Endothelial cell of umbilical vein (primary cell): ENCODE measurements at regions not wholly inside any gene's neighbourhood (a gene's known extent, or its start where the extent isn't known, plus 50 kb on each side); places are given as distances from the start of the nearest gene placed in this dataset.
"Not testable (repeated sequence)": the region's sequence is repeated elsewhere in the genome, so short reads cannot be mapped to it uniquely, and the experiment has no call there.

Experiments
- BruUV-seq: library from RNA; stranded (reverse); fragments of 400-500 nt; replicated peaks from 2 replicates; lab custom pipeline; 2021; lab: Mats Ljungman, UMichigan
- CTCF ChIA-PET: fragments of 300-600, 350-600 bp; sonication (Branson Sonifier 250); formaldehyde crosslinking; loops from one replicate; lab custom pipeline; 2021; ENCODE audit warnings: antibody characterized with exemption, inconsistent platforms; lab: Charles Lee
- POLR2A ChIA-PET: fragments of 300-600, 350-600 bp; sonication (Branson Sonifier 250); formaldehyde crosslinking; loops from one replicate; lab custom pipeline; 2021; ENCODE audit warnings: antibody characterized with exemption, inconsistent platforms; lab: Charles Lee
- DNase-seq: peaks from one replicate; pipeline ENCODE4 v3.0.0-alpha.2; 2011; ENCODE audit warnings: low read depth, low spot score
- FAIRE-seq: peaks from 2 replicates; lab custom pipeline; 2011; peaks lifted over from hg19 to GRCh38; lab: Jason Lieb, UNC
- H2AFZ ChIP-seq: 2 replicates; pipeline ENCODE4 v1.6.0; 2012; ENCODE audit warnings: low read depth, low read length, control low read depth, inconsistent platforms
- H3K27ac ChIP-seq: 2 replicates; pipeline ENCODE4 v1.5.1; 2011; ENCODE audit warnings: low read depth, mild to moderate bottlenecking, control low read depth, low read length, moderate library complexity; ENCODE audit not compliant: insufficient read depth
- H3K27me3 ChIP-seq, 2 experiments: 2 replicates each; pipeline versions ENCODE4 v1.6.0 to v1.6.1; 2011; ENCODE audit warnings: low read length in 2 of 2, mixed read lengths in 1 of 2; ENCODE audit not compliant: control insufficient read depth in 2 of 2, insufficient read depth in 2 of 2
- H3K36me3 ChIP-seq, 2 experiments: 2 replicates in 1 of 2; 3 replicates in 1 of 2; pipeline ENCODE4 v1.5.1; 2011; ENCODE audit warnings: low read length in 2 of 2, mild to moderate bottlenecking in 1 of 2, moderate library complexity in 1 of 2; ENCODE audit not compliant: control insufficient read depth in 2 of 2, insufficient read depth in 2 of 2; ENCODE audit errors: extremely low read depth in 1 of 2
- H3K4me1 ChIP-seq: 3 replicates; pipeline ENCODE4 v1.5.1; 2011; ENCODE audit warnings: mild to moderate bottlenecking, low read length; ENCODE audit not compliant: control insufficient read depth, insufficient read depth; ENCODE audit errors: extremely low read depth
- H3K4me2 ChIP-seq: 2 replicates; pipeline ENCODE4 v1.6.1; 2011; ENCODE audit warnings: low read length, control low read depth, mixed read lengths; ENCODE audit not compliant: insufficient read depth
- H3K4me3 ChIP-seq, 3 experiments: fragments of 200-600 bp in 1 of 3; sonication (generic), shearing (Covaris generic) in 1 of 3; replicated peaks in 1 of 3; 2 replicates each; pipeline ENCODE4 v1.5.1; 2011 to 2016; ENCODE audit warnings: control low read depth in 3 of 3, low read length in 3 of 3, mild to moderate bottlenecking in 2 of 3, inconsistent platforms in 1 of 3, low read depth in 1 of 3, moderate library complexity in 1 of 3; ENCODE audit not compliant: insufficient read depth in 1 of 3
- H3K79me2 ChIP-seq: 2 replicates; pipeline ENCODE4 v1.6.0; 2012; ENCODE audit warnings: low read length, inconsistent platforms; ENCODE audit not compliant: control insufficient read depth, insufficient read depth
- H3K9ac ChIP-seq: replicated peaks from 2 replicates; pipeline ENCODE3; 2011; ENCODE audit warnings: low read length, control low read depth; ENCODE audit not compliant: insufficient read depth; ENCODE audit errors: extremely low read depth
- H3K9me1 ChIP-seq: replicated peaks from 3 replicates; pipeline ENCODE4 v1.6.0; 2011; ENCODE audit warnings: mild to moderate bottlenecking, low read length; ENCODE audit not compliant: control insufficient read depth, insufficient read depth; ENCODE audit errors: extremely low read depth
- H3K9me3 ChIP-seq: replicated peaks from 2 replicates; pipeline ENCODE4 v1.5.1; 2012; ENCODE audit warnings: low read length, inconsistent platforms; ENCODE audit not compliant: control insufficient read depth, insufficient read depth
- H4K20me1 ChIP-seq: replicated peaks from 2 replicates; pipeline ENCODE3; 2011; ENCODE audit warnings: mild to moderate bottlenecking, low read length; ENCODE audit not compliant: control insufficient read depth, insufficient read depth; ENCODE audit errors: extremely low read depth
- EZH2 ChIP-seq: IDR thresholded peaks from 2 replicates; pipeline ENCODE4 v1.6.1; 2012; ENCODE audit warnings: borderline replicate concordance, low read depth, mild to moderate bottlenecking, moderate library complexity, low read length, inconsistent platforms; ENCODE audit not compliant: severe bottlenecking
- FOS ChIP-seq: IDR thresholded peaks from 2 replicates; pipeline ENCODE4 v1.6.1; 2011; ENCODE audit warnings: mild to moderate bottlenecking, low read length, moderate library complexity, borderline replicate concordance; ENCODE audit not compliant: insufficient read depth
- GATA2 ChIP-seq: IDR thresholded peaks from 2 replicates; pipeline ENCODE4 v1.7.0; 2011; ENCODE audit warnings: low read depth, mild to moderate bottlenecking, moderate library complexity, mixed read lengths, low read length; ENCODE audit not compliant: insufficient read length, insufficient read depth
- JUN ChIP-seq: IDR thresholded peaks from 2 replicates; pipeline ENCODE4 v1.6.1; 2011; ENCODE audit warnings: borderline replicate concordance, low read depth; ENCODE audit not compliant: insufficient read length, insufficient read depth
- MYC ChIP-seq: IDR thresholded peaks from one replicate; pipeline ENCODE4 v1.6.1; 2011; ENCODE audit warnings: mild to moderate bottlenecking, low read depth, low read length
- POLR2A ChIP-seq: IDR thresholded peaks from 2 replicates; pipeline ENCODE4 v1.6.1; 2012; ENCODE audit warnings: low read depth, mild to moderate bottlenecking, control low read depth, low read length
- POLR2AphosphoS5 ChIP-seq: IDR thresholded peaks from 2 replicates; pipeline ENCODE4 v1.6.1; 2012; ENCODE audit warnings: low read depth, mild to moderate bottlenecking, control low read depth, low read length, moderate library complexity; ENCODE audit not compliant: insufficient read depth
- dilution Hi-C: fragments of 300-500 bp; cut with MboI; formaldehyde crosslinking; loops from one replicate; pipeline ENCODE4 v1.15.0; 2019; ENCODE audit warnings: low sequenced_read_pairs; ENCODE audit not compliant: extremely low pct_ligation_motif_present
- intact Hi-C: fragments of 100-400 bp; cut with micrococcal nuclease; formaldehyde crosslinking; loops from one replicate; pipeline ENCODE4 v1.10.0; 2022
- TF ChIP-seq, protein P1 (sequence below), 2 donors: IDR thresholded peaks; 1 replicate in 1 of 2; 2 replicates in 1 of 2; pipeline ENCODE4 v1.5.1; 2011; ENCODE audit warnings: low read length in 2 of 2, mild to moderate bottlenecking in 2 of 2, moderate library complexity in 2 of 2, control low read depth in 1 of 2, inconsistent platforms in 1 of 2, low read depth in 1 of 2; ENCODE audit not compliant: insufficient read depth in 1 of 2; ENCODE audit errors: extremely low read depth in 1 of 2
- TF ChIP-seq, protein P2 (sequence below): IDR thresholded peaks from 2 replicates; pipeline ENCODE4 v1.6.1; 2011; ENCODE audit not compliant: insufficient read depth, insufficient read length

DNA sequence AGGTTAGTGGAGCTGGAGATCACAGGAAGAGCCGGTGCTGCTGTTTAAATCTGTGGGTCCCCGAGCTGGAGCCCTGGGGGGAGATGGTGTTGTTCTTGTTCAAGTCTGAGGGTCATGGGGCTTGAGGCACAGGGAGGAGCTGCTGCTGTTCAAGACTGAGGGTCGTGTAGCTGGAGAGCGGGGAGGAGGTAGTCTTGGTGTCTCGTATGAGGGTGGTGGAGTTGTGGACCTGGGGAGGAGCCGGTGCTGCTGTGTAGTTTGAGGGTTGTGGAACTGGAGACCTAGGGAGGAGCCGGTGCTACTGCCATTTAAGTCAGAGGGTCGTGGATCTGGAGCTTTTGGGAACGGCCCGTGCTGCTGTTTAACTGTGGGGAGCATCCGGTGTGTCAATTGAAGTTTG lies 112.2 kb upstream of the SULF2 start:
- no TSS peak for BruUV-seq
- FAIRE-seq (no peak), DNase-seq (no peak)
- Histone ChIP-seq H2AFZ (no peak overlapping the region), H3K4me3 (no peak overlapping the region), H3K4me2 (no peak overlapping the region), H3K27ac (no peak overlapping the region), H3K9me3 (no peaks in the 10 kb centered on the region), H3K36me3 (no peaks in the 10 kb centered on the region), H3K9me1 (no peaks in the 10 kb centered on the region), H3K79me2 (no peaks in the 10 kb centered on the region), H3K27me3 (no peaks in the 10 kb centered on the region), H4K20me1 (no peaks in the 10 kb centered on the region), H3K4me1 (no peaks in the 10 kb centered on the region), H3K9ac (no peak overlapping the region)
- dilution Hi-C loops (no loop called here), intact Hi-C loops (loop anchor here (10.0 kb wide), 1 partner anchor 53 kb away; no protein-coding TSS in a partner anchor)
- ChIA-PET CTCF (interaction anchor here (1.2 to 1.3 kb wide), 2 partner anchors 42 to 1335 kb away, joined by 3 read pairs; no protein-coding TSS in a partner anchor), POLR2A (no interaction called here)
- TF ChIP-seq FOS (no peak), JUN (no peak), POLR2A (no peak), MYC (no peak), GATA2 (no peak), POLR2AphosphoS5 (no peak), EZH2 (no peak)
- TF ChIP-seq, protein P1, sequence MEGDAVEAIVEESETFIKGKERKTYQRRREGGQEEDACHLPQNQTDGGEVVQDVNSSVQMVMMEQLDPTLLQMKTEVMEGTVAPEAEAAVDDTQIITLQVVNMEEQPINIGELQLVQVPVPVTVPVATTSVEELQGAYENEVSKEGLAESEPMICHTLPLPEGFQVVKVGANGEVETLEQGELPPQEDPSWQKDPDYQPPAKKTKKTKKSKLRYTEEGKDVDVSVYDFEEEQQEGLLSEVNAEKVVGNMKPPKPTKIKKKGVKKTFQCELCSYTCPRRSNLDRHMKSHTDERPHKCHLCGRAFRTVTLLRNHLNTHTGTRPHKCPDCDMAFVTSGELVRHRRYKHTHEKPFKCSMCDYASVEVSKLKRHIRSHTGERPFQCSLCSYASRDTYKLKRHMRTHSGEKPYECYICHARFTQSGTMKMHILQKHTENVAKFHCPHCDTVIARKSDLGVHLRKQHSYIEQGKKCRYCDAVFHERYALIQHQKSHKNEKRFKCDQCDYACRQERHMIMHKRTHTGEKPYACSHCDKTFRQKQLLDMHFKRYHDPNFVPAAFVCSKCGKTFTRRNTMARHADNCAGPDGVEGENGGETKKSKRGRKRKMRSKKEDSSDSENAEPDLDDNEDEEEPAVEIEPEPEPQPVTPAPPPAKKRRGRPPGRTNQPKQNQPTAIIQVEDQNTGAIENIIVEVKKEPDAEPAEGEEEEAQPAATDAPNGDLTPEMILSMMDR (IDR thresholded peaks at IDR 0.05; ENCODE audit: extremely low read depth in 1 of 2, insufficient read depth in 1 of 2, low read depth in 1 of 2, low read length in 2 of 2) = no peak
- TF ChIP-seq, protein P2, sequence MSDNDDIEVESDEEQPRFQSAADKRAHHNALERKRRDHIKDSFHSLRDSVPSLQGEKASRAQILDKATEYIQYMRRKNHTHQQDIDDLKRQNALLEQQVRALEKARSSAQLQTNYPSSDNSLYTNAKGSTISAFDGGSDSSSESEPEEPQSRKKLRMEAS = no peak

DNA sequence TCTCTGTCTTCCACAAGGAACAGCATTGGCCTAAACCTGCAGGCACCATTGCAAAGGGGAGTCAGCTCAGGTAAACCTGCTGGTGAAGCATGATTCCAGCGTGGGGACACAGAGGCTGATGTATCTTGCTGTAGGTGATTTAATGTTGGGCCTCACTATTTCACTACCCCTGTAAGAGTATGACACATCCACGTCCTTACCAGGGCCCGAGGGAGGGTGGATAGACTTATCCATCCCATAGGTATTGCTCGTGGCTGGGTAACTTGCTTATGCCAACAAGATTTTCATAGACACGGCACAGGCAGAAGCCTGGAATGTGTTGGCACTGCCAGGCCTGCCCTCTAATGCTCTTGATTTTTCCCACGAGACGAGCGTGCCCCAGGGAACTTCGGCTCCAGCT lies 107.4 kb upstream of the SULF2 start:
- H3K4me2 ChIP-seq, H3K9me1 ChIP-seq, DNase-seq, H3K27me3 ChIP-seq, H4K20me1 ChIP-seq, H3K4me1 ChIP-seq, H3K79me2 ChIP-seq, H3K4me3 ChIP-seq, BruUV-seq, H3K9me3 ChIP-seq, FAIRE-seq, H3K27ac ChIP-seq, dilution Hi-C loops, H3K9ac ChIP-seq, H3K36me3 ChIP-seq, POLR2A ChIA-PET, H2AFZ ChIP-seq: not testable (repeated sequence)
- CTCF ChIA-PET = interaction anchor here (1.1 kb wide), 1 partner anchor 38 kb away, joined by 4 read pairs; no protein-coding TSS in a partner anchor
- intact Hi-C loops = loop anchor here (10.0 kb wide), 1 partner anchor 48 kb away; no protein-coding TSS in a partner anchor

DNA sequence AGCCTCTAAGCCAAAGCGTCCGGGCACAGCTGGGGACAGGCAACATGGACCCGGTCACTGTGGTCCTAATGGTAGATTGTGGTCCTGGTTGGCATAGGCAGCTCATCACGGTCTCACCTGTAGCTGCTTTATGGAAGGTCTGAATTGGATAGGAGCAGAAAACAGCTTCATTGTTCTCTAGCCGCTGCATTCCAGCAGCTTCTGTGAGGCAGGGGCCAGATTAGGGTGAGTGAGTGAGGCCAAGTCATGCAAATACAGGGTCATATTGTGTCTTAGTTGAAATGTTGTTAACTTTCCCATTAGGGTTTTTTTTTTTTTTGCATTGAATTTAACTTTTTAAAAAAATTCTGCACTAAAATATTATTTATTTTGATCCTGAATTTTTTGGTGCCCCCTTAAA lies 105.4 kb upstream of the SULF2 start:
- POLR2A ChIA-PET, dilution Hi-C loops, H3K36me3 ChIP-seq, FAIRE-seq, H4K20me1 ChIP-seq, H3K9ac ChIP-seq, H3K4me2 ChIP-seq, H3K9me1 ChIP-seq, H3K4me1 ChIP-seq, BruUV-seq, H2AFZ ChIP-seq, DNase-seq, H3K79me2 ChIP-seq, H3K9me3 ChIP-seq, H3K27ac ChIP-seq, H3K4me3 ChIP-seq, CTCF ChIA-PET, H3K27me3 ChIP-seq: not testable (repeated sequence)
- intact Hi-C loops = loop anchor here (10.0 kb wide), 1 partner anchor 46 kb away; no protein-coding TSS in a partner anchor
